OCI-LY1 (cell line): ENCODE measurements at regions not wholly inside any gene's neighbourhood (a gene's known extent, or its start where the extent isn't known, plus 50 kb on each side); places are given as distances from the start of the nearest gene placed in this dataset.

ENCODE experiments used
- H2AFZ ChIP-seq: fragments of 200-600 bp; sonication (generic), shearing (Covaris generic); 2 replicates; pipeline ENCODE4 v1.6.0; 2014; ENCODE audit warnings: antibody characterized with exemption, mild to moderate bottlenecking, low read length
- H3F3A ChIP-seq: fragments of 200-600 bp; sonication (generic), shearing (Covaris generic); 2 replicates; pipeline ENCODE4 v1.6.0; 2014; ENCODE audit warnings: mild to moderate bottlenecking, antibody characterized with exemption, low read length, moderate library complexity; ENCODE audit not compliant: insufficient read depth
- H3K27ac ChIP-seq: fragments of 200-600 bp; sonication (generic); 2 replicates; pipeline ENCODE4 v1.5.1; 2014; ENCODE audit warnings: low read length, mixed run types, mild to moderate bottlenecking, low read depth; ENCODE audit not compliant: poor library complexity, severe bottlenecking
- H3K27me3 ChIP-seq: fragments of 200-600 bp; sonication (generic); 2 replicates; pipeline ENCODE4 v1.6.0; 2014; ENCODE audit warnings: antibody characterized with exemption, mild to moderate bottlenecking, low read length, moderate library complexity; ENCODE audit not compliant: insufficient read depth
- H3K36me3 ChIP-seq: fragments of 200-600 bp; sonication (generic); 2 replicates; pipeline ENCODE4 v1.6.1; 2014; ENCODE audit warnings: mild to moderate bottlenecking, antibody characterized with exemption, low read length, moderate library complexity, mixed read lengths; ENCODE audit not compliant: insufficient read depth
- H3K4me1 ChIP-seq: fragments of 200-600 bp; sonication (generic); 2 replicates; pipeline ENCODE4 v1.5.1; 2014; ENCODE audit warnings: mild to moderate bottlenecking, low read length, moderate library complexity; ENCODE audit not compliant: insufficient read depth, severe bottlenecking
- H3K4me2 ChIP-seq: fragments of 200-600 bp; sonication (generic), shearing (Covaris generic); 2 replicates; pipeline ENCODE4 v1.6.1; 2014; ENCODE audit warnings: low read length
- H3K4me3 ChIP-seq: fragments of 200-600 bp; sonication (generic); 2 replicates; pipeline ENCODE4 v1.5.1; 2014; ENCODE audit warnings: low read length, low read depth, mild to moderate bottlenecking, mixed read lengths; ENCODE audit not compliant: poor library complexity, severe bottlenecking
- H3K79me2 ChIP-seq: fragments of 200-600 bp; shearing (Covaris generic); 2 replicates; pipeline ENCODE4 v1.6.1; 2016; ENCODE audit warnings: mixed run types, low read length, mixed read lengths; ENCODE audit not compliant: insufficient read depth
- H3K9ac ChIP-seq: fragments of 200-600 bp; sonication (generic), shearing (Covaris generic); 2 replicates; pipeline ENCODE4 v1.6.1; 2014; ENCODE audit warnings: mild to moderate bottlenecking, low read length, mixed read lengths
- H3K9me2 ChIP-seq: fragments of 200-600 bp; sonication (generic), shearing (Covaris generic); 2 replicates; pipeline ENCODE4 v1.6.1; 2014; ENCODE audit warnings: low read depth, mild to moderate bottlenecking, low read length, mixed read lengths
- H3K9me3 ChIP-seq: fragments of 200-600 bp; shearing (Covaris generic); 2 replicates; pipeline ENCODE4 v1.6.1; 2014; ENCODE audit warnings: low read length, mixed read lengths
- H4K20me1 ChIP-seq: fragments of 200-600 bp; sonication (generic), shearing (Covaris generic); 2 replicates; pipeline ENCODE4 v1.6.0; 2016; ENCODE audit warnings: mild to moderate bottlenecking, low read length; ENCODE audit not compliant: insufficient read depth
- CTCF ChIP-seq: fragments of 200-600 bp; sonication (generic), shearing (Covaris generic); IDR thresholded peaks from 2 replicates; pipeline ENCODE4 v1.5.1; 2017; ENCODE audit warnings: mild to moderate bottlenecking, antibody characterized with exemption, low read length, moderate library complexity, mixed read lengths
- EZH2 ChIP-seq: fragments of 200-600 bp; sonication (generic), shearing (Covaris generic); IDR thresholded peaks from 2 replicates; pipeline ENCODE4 v1.8.0; 2017; ENCODE audit warnings: borderline replicate concordance, mixed run types, mild to moderate bottlenecking, antibody characterized with exemption, low read length, moderate library complexity, mixed read lengths

- Histone ChIP-seq H3K9ac (no peak overlapping the region), H3K9me2 (no peaks in the 10 kb centered on the region), H4K20me1 (no peaks in the 10 kb centered on the region), H3K36me3 (no peaks in the 10 kb centered on the region), H3K27ac (no peak overlapping the region), H2AFZ (no peak overlapping the region), H3F3A (no peaks in the 10 kb centered on the region), H3K4me1 (no peaks in the 10 kb centered on the region), H3K4me3 (no peak overlapping the region), H3K4me2 (no peak overlapping the region), H3K79me2 (no peaks in the 10 kb centered on the region), H3K27me3 (no peaks in the 10 kb centered on the region), H3K9me3 (no peaks in the 10 kb centered on the region)
- no peak for TF ChIP-seq CTCF
- no peak for TF ChIP-seq EZH2
These were observed 400.5 kb downstream of the RAPGEF2 start for GRCh38 chr4:159503236-159504008.

- Histone ChIP-seq H4K20me1 (no peaks in the 10 kb centered on the region), H3K79me2 (no peaks in the 10 kb centered on the region), H3K27ac (no peak overlapping the region), H3K4me2 (no peak overlapping the region), H3F3A (no peaks in the 10 kb centered on the region), H2AFZ (no peak overlapping the region), H3K9me2 (no peaks in the 10 kb centered on the region), H3K4me1 (no peaks in the 10 kb centered on the region), H3K9ac (no peak overlapping the region), H3K36me3 (no peaks in the 10 kb centered on the region), H3K27me3 (no peaks in the 10 kb centered on the region), H3K4me3 (no peak overlapping the region), H3K9me3 (no peaks in the 10 kb centered on the region)
- TF ChIP-seq CTCF, result no peak
- no peak for TF ChIP-seq EZH2
These were observed 401.8 kb downstream of the RAPGEF2 start for GRCh38 chr4:159504684-159505083.

- no peak for TF ChIP-seq EZH2
- no peak for TF ChIP-seq CTCF
- H3K27me3 ChIP-seq, result no peaks in the 10 kb centered on the region
- no peak overlapping the region for H2AFZ ChIP-seq
- no peaks in the 10 kb centered on the region for H3K36me3 ChIP-seq
- H3K4me1 ChIP-seq, result no peaks in the 10 kb centered on the region
- H3K27ac ChIP-seq, result no peak overlapping the region
- no peak overlapping the region for H3K4me3 ChIP-seq
- H3K4me2 ChIP-seq, result no peak overlapping the region
- no peaks in the 10 kb centered on the region for H3K9me3 ChIP-seq
- H3K79me2 ChIP-seq, result no peaks in the 10 kb centered on the region
- no peaks in the 10 kb centered on the region for H3K9me2 ChIP-seq
- no peak overlapping the region for H3K9ac ChIP-seq
- H3F3A ChIP-seq, result no peaks in the 10 kb centered on the region
- H4K20me1 ChIP-seq, result no peaks in the 10 kb centered on the region
These were observed 402.5 kb downstream of the RAPGEF2 start for GRCh38 chr4:159505266-159505975.
